ENCODE measurements at regions not wholly inside any gene's neighbourhood (a gene's known extent, or its start where the extent isn't known, plus 50 kb on each side); places are given as distances from the start of the nearest gene placed in this dataset.

DNA sequence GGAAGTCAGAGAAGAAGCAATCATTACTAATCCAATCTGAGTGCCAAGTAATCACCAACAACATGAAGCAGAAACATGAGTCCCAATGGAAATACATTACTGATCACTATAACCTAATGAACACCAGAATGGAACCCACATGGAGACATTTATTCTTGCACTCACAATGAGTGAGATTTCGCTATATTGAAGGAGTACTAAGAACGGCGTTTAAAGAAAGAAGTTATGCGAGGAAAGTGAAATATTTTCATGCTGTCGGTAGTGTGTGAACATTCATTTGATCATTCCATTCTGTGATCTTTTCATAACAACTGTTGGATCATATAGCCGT, 181.1 kb downstream of the IRS1 start:
- Mint-ChIP-seq H3K4me3 (no peak overlapping the region), H3K27ac (no peak overlapping the region)
- intact Hi-C loops (cut with micrococcal nuclease): no loop called here

GRCh38 chr2:226615891-226616290, 183.7 kb downstream of the IRS1 start:
- H3K9me3 ChIP-seq (ENCODE audit: control insufficient read depth in 2 of 3, low read length in 3 of 3): no peaks in the 10 kb centered on the region
- Mint-ChIP-seq H3K4me1 (peaks cover 0 to 2% (median 0%) of the 10 kb centered on the region in 7 donors), H3K27ac (no peak overlapping the region)

More for the DNA sequence above, 181.1 kb downstream of the IRS1 start:
- ChIA-PET POLR2A (no interaction called here), CTCF (no interaction called here)
- Mint-ChIP-seq H3K36me3 (no peaks in the 10 kb centered on the region), H3K4me1 (peaks cover 0 to 2% (median 0%) of the 10 kb centered on the region in 7 donors), H3K9me3 (peaks cover 0 to 2% (median 0%) of the 10 kb centered on the region in 11 donors), H3K27me3 (peaks cover 0 to 13% (median 3%) of the 10 kb centered on the region in 5 donors)
- Histone ChIP-seq H3K4me1 (ENCODE audit: control insufficient read depth in 2 of 2, insufficient read depth in 2 of 2, low read length in 2 of 2) (no peaks in the 10 kb centered on the region), H3K36me3 (ENCODE audit: control insufficient read depth in 2 of 3, insufficient read depth in 3 of 3, low read length in 3 of 3) (no peaks in the 10 kb centered on the region), H3K27me3 (ENCODE audit: control insufficient read depth in 2 of 2, insufficient read depth in 2 of 2, low read length in 2 of 2) (no peaks in the 10 kb centered on the region), H3K4me3 (ENCODE audit: low read length) (no peak overlapping the region), H3K9me3 (ENCODE audit: control insufficient read depth in 2 of 3, low read length in 3 of 3) (no peaks in the 10 kb centered on the region), H3K27ac (ENCODE audit: low read depth, low read length) (no peak overlapping the region)
- DNase-seq (no peak), ATAC-seq (no peak)

GRCh38 chr2:226611944-226612318, 187.7 kb downstream of the IRS1 start:
- ChIA-PET CTCF (no interaction called here), POLR2A (no interaction called here)
- no peak overlapping the region for H3K27ac ChIP-seq (ENCODE audit: low read depth, low read length)
- no peak overlapping the region for H3K27ac Mint-ChIP-seq
- intact Hi-C loops (cut with micrococcal nuclease): no loop called here
- DNase-seq (no peak), ATAC-seq (no peak)
- H3K4me3 Mint-ChIP-seq: no peak overlapping the region
- peaks cover 0 to 6% (median 0%) of the 10 kb centered on the region in 11 donors for H3K9me3 Mint-ChIP-seq
- H3K36me3 ChIP-seq (ENCODE audit: control insufficient read depth in 2 of 3, insufficient read depth in 3 of 3, low read length in 3 of 3): no peaks in the 10 kb centered on the region
- no peaks in the 10 kb centered on the region for H3K4me1 ChIP-seq (ENCODE audit: control insufficient read depth in 2 of 2, insufficient read depth in 2 of 2, low read length in 2 of 2)
- H3K9me3 ChIP-seq (ENCODE audit: control insufficient read depth in 2 of 3, low read length in 3 of 3): no peaks in the 10 kb centered on the region
- peaks cover 0 to 12% (median 0%) of the 10 kb centered on the region in 5 donors for H3K36me3 Mint-ChIP-seq
- H3K27me3 ChIP-seq (ENCODE audit: control insufficient read depth in 2 of 2, insufficient read depth in 2 of 2, low read length in 2 of 2): no peaks in the 10 kb centered on the region
- H3K27me3 Mint-ChIP-seq: peaks cover 1 to 16% (median 5%) of the 10 kb centered on the region in 5 donors
- peaks cover 0 to 25% (median 9%) of the 10 kb centered on the region in 7 donors for H3K4me1 Mint-ChIP-seq
- no peak overlapping the region for H3K4me3 ChIP-seq (ENCODE audit: low read length)

More at GRCh38 chr2:226615891-226616290, 183.7 kb downstream of the IRS1 start:
- Mint-ChIP-seq H3K4me3 (no peak overlapping the region), H3K9me3 (peaks cover 0 to 6% (median 0%) of the 10 kb centered on the region in 11 donors), H3K36me3 (no peaks in the 10 kb centered on the region), H3K27me3 (peaks cover 5 to 20% (median 6%) of the 10 kb centered on the region in 5 donors)
- H3K4me1 ChIP-seq (ENCODE audit: control insufficient read depth in 2 of 2, insufficient read depth in 2 of 2, low read length in 2 of 2): no peaks in the 10 kb centered on the region
- ATAC-seq (no peak), DNase-seq (no peak)
- intact Hi-C loops (cut with micrococcal nuclease): no loop called here
- no peaks in the 10 kb centered on the region for H3K36me3 ChIP-seq (ENCODE audit: control insufficient read depth in 2 of 3, insufficient read depth in 3 of 3, low read length in 3 of 3)
- H3K27ac ChIP-seq (ENCODE audit: low read depth, low read length): no peak overlapping the region
- no peak overlapping the region for H3K4me3 ChIP-seq (ENCODE audit: low read length)
- no peaks in the 10 kb centered on the region for H3K27me3 ChIP-seq (ENCODE audit: control insufficient read depth in 2 of 2, insufficient read depth in 2 of 2, low read length in 2 of 2)
- ChIA-PET POLR2A (no interaction called here), CTCF (no interaction called here)

GRCh38 chr2:226611196-226611943, 188.2 kb downstream of the IRS1 start:
- peaks cover 0 to 12% (median 0%) of the 10 kb centered on the region in 5 donors for H3K36me3 Mint-ChIP-seq
- Histone ChIP-seq H3K9me3 (ENCODE audit: control insufficient read depth in 2 of 3, low read length in 3 of 3) (no peaks in the 10 kb centered on the region), H3K27me3 (ENCODE audit: control insufficient read depth in 2 of 2, insufficient read depth in 2 of 2, low read length in 2 of 2) (no peaks in the 10 kb centered on the region), H3K36me3 (ENCODE audit: control insufficient read depth in 2 of 3, insufficient read depth in 3 of 3, low read length in 3 of 3) (no peaks in the 10 kb centered on the region), H3K27ac (ENCODE audit: low read depth, low read length) (no peak overlapping the region), H3K4me3 (ENCODE audit: low read length) (no peak overlapping the region), H3K4me1 (ENCODE audit: control insufficient read depth in 2 of 2, insufficient read depth in 2 of 2, low read length in 2 of 2) (no peaks in the 10 kb centered on the region)
- ATAC-seq (no peak), DNase-seq (no peak)
- peaks cover 0 to 10% (median 0%) of the 10 kb centered on the region in 11 donors for H3K9me3 Mint-ChIP-seq
- intact Hi-C loops (cut with micrococcal nuclease): no loop called here
- CTCF ChIA-PET: no interaction called here
- peaks cover 0 to 25% (median 9%) of the 10 kb centered on the region in 7 donors for H3K4me1 Mint-ChIP-seq
- no peak overlapping the region for H3K27ac Mint-ChIP-seq
- POLR2A ChIA-PET: no interaction called here
- H3K4me3 Mint-ChIP-seq: no peak overlapping the region
- H3K27me3 Mint-ChIP-seq: peaks cover 0 to 16% (median 6%) of the 10 kb centered on the region in 5 donors

DNA sequence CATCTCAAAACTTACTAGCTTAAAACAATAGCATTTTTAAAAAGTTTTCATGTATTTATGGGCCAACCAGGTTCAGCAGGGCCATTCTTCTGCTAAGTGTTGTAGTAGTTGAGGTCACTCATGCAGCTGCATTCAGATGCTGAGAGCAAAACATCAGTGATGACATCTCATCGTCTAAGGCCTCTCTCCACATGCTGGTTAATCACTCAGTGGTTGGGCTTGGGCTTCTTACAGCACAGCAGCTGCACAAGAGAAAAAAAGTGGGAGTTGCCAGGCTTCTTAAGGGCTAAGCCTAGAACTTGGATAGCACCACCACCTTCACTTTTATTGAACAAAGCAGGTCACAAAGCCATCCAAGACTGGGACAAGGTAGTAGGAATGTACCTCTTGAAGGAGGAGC, 190.3 kb downstream of the IRS1 start:
- H3K9me3 Mint-ChIP-seq: peaks cover 0 to 15% (median 0%) of the 10 kb centered on the region in 11 donors
- no peaks in the 10 kb centered on the region for H3K36me3 ChIP-seq (ENCODE audit: control insufficient read depth in 2 of 3, insufficient read depth in 3 of 3, low read length in 3 of 3)
- H3K4me3 ChIP-seq (ENCODE audit: low read length): no peak overlapping the region
- H3K4me3 Mint-ChIP-seq: peak overlapping the region in 2 of 10 donors; percentile 1 to 52
- ChIA-PET POLR2A (no interaction called here), CTCF (no interaction called here)
- no peaks in the 10 kb centered on the region for H3K9me3 ChIP-seq (ENCODE audit: control insufficient read depth in 2 of 3, low read length in 3 of 3)
- DNase-seq (no peak), ATAC-seq (no peak)
- intact Hi-C loops (cut with micrococcal nuclease): loop anchor here in 1 of 2 donors (2.0 kb wide), 1 partner anchor 41 kb away; no protein-coding TSS in a partner anchor
- no peak overlapping the region for H3K27ac Mint-ChIP-seq
- no peaks in the 10 kb centered on the region for H3K27me3 ChIP-seq (ENCODE audit: control insufficient read depth in 2 of 2, insufficient read depth in 2 of 2, low read length in 2 of 2)
- peaks cover 0 to 16% (median 0%) of the 10 kb centered on the region in 5 donors for H3K36me3 Mint-ChIP-seq
- no peak overlapping the region for H3K27ac ChIP-seq (ENCODE audit: low read depth, low read length)
- H3K4me1 Mint-ChIP-seq: peaks cover 0 to 25% (median 9%) of the 10 kb centered on the region in 7 donors
- H3K4me1 ChIP-seq (ENCODE audit: control insufficient read depth in 2 of 2, insufficient read depth in 2 of 2, low read length in 2 of 2): no peaks in the 10 kb centered on the region
- H3K27me3 Mint-ChIP-seq: peaks cover 5 to 21% (median 6%) of the 10 kb centered on the region in 5 donors

GRCh38 chr2:226608451-226608850, 191.2 kb downstream of the IRS1 start:
- no peak for ATAC-seq
- CTCF ChIA-PET: no interaction called here
- H3K36me3 Mint-ChIP-seq: peaks cover 0 to 16% (median 0%) of the 10 kb centered on the region in 5 donors

DNA sequence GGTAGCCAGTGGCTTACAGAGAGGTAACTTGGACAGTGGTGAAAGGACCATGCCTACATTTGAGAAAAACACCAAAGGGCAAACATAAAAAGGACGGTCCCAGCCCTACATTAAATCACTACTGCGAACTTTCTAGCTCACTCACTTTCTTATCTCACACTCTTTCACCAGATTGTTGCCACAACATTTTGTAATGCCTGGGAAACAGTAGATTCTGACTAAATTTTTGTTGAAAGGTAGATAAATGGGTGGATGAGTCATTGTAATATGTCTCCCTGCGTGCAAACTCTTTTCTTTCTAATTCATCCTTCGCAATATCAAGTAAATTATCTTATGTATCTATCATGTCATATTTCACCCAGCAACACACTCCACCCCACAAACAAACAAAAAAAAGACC, 192.2 kb downstream of the IRS1 start:
- POLR2A ChIA-PET: no interaction called here
- no peak for DNase-seq
- Mint-ChIP-seq H3K4me1 (peaks cover 0 to 25% (median 9%) of the 10 kb centered on the region in 7 donors), H3K4me3 (no peak overlapping the region), H3K36me3 (peaks cover 0 to 16% (median 0%) of the 10 kb centered on the region in 5 donors), H3K27ac (no peak overlapping the region), H3K9me3 (peaks cover 0 to 15% (median 0%) of the 10 kb centered on the region in 11 donors), H3K27me3 (peaks cover 0 to 21% (median 14%) of the 10 kb centered on the region in 5 donors)
- intact Hi-C loops (cut with micrococcal nuclease): no loop called here
- Histone ChIP-seq H3K27ac (ENCODE audit: low read depth, low read length) (no peak overlapping the region), H3K9me3 (ENCODE audit: control insufficient read depth in 2 of 3, low read length in 3 of 3) (no peaks in the 10 kb centered on the region), H3K4me3 (ENCODE audit: low read length) (no peak overlapping the region), H3K36me3 (ENCODE audit: control insufficient read depth in 2 of 3, insufficient read depth in 3 of 3, low read length in 3 of 3) (no peaks in the 10 kb centered on the region), H3K4me1 (ENCODE audit: control insufficient read depth in 2 of 2, insufficient read depth in 2 of 2, low read length in 2 of 2) (no peaks in the 10 kb centered on the region), H3K27me3 (ENCODE audit: control insufficient read depth in 2 of 2, insufficient read depth in 2 of 2, low read length in 2 of 2) (no peaks in the 10 kb centered on the region)
- no peak for ATAC-seq
- CTCF ChIA-PET: no interaction called here

More at GRCh38 chr2:226608451-226608850, 191.2 kb downstream of the IRS1 start:
- H3K27ac ChIP-seq (ENCODE audit: low read depth, low read length): no peak overlapping the region
- H3K4me3 ChIP-seq (ENCODE audit: low read length): no peak overlapping the region
- H3K4me1 ChIP-seq (ENCODE audit: control insufficient read depth in 2 of 2, insufficient read depth in 2 of 2, low read length in 2 of 2): no peaks in the 10 kb centered on the region
- H3K9me3 Mint-ChIP-seq: peaks cover 0 to 15% (median 0%) of the 10 kb centered on the region in 11 donors
- POLR2A ChIA-PET: no interaction called here
- peak overlapping the region in 1 of 9 donors; percentile 35 for H3K27ac Mint-ChIP-seq
- intact Hi-C loops (cut with micrococcal nuclease): loop anchor here in 1 of 2 donors (2.0 kb wide), 1 partner anchor 42 kb away; no protein-coding TSS in a partner anchor
- peaks cover 5 to 21% (median 8%) of the 10 kb centered on the region in 5 donors for H3K27me3 Mint-ChIP-seq
- peaks cover 0 to 25% (median 9%) of the 10 kb centered on the region in 7 donors for H3K4me1 Mint-ChIP-seq
- peak overlapping the region in 4 of 10 donors; percentile 0 to 52 (median 32) for H3K4me3 Mint-ChIP-seq
- no peaks in the 10 kb centered on the region for H3K9me3 ChIP-seq (ENCODE audit: control insufficient read depth in 2 of 3, low read length in 3 of 3)
- no peaks in the 10 kb centered on the region for H3K36me3 ChIP-seq (ENCODE audit: control insufficient read depth in 2 of 3, insufficient read depth in 3 of 3, low read length in 3 of 3)
- no peak for DNase-seq
- H3K27me3 ChIP-seq (ENCODE audit: control insufficient read depth in 2 of 2, insufficient read depth in 2 of 2, low read length in 2 of 2): no peaks in the 10 kb centered on the region

All from naive thymus-derived CD4-positive, alpha-beta T cell (primary cell).